Mucosa of gallbladder (tissue), 1 donor: ENCODE measurements at regions not wholly inside any gene's neighbourhood (a gene's known extent, or its start where the extent isn't known, plus 50 kb on each side); places are given as distances from the start of the nearest gene placed in this dataset.
"Not testable (repeated sequence)": the region's sequence is repeated elsewhere in the genome, so short reads cannot be mapped to it uniquely, and the experiment has no call there.

Source experiments
- DNase-seq: peaks from one replicate; pipeline ENCODE4 v3.0.0-alpha.2; 2020; ENCODE audit warnings: low spot score
- donor health status: DM: no; HTN: no; CAD: no.

- DNase-seq = not testable (repeated sequence)
Observed at GRCh38 chr17:6373599-6373998, 61.3 kb downstream of the AIPL1 start.

- no peak for DNase-seq
Observed at GRCh38 chr17:6366221-6366666, 68.7 kb downstream of the AIPL1 start.

- no peak for DNase-seq
Observed at GRCh38 chr17:6365200-6365943, 69.5 kb downstream of the AIPL1 start.

- no peak for DNase-seq
Observed at GRCh38 chr17:6361733-6362132, 73.2 kb downstream of the AIPL1 start.

- no peak for DNase-seq
Observed at GRCh38 chr17:6358131-6358530, 76.8 kb downstream of the AIPL1 start.

GRCh38 chr17:6356562-6356961, 78.4 kb downstream of the AIPL1 start:
- DNase-seq = no peak

GRCh38 chr17:6355196-6355595, 79.7 kb downstream of the AIPL1 start:
- no peak for DNase-seq

GRCh38 chr17:6352801-6353560, 81.9 kb downstream of the AIPL1 start:
- DNase-seq = no peak

GRCh38 chr17:6352016-6352415, 82.9 kb downstream of the AIPL1 start:
- DNase-seq = no peak

- DNase-seq = no peak
Observed at GRCh38 chr17:6350806-6351205, 84.1 kb downstream of the AIPL1 start.

- DNase-seq = no peak
Observed at GRCh38 chr17:6348891-6349290, 86.0 kb downstream of the AIPL1 start.

GRCh38 chr17:6347776-6348175, 87.1 kb downstream of the AIPL1 start:
- DNase-seq = no peak

GRCh38 chr17:6346986-6347385, 87.9 kb downstream of the AIPL1 start:
- no peak for DNase-seq

GRCh38 chr17:6346156-6346786, 88.7 kb downstream of the AIPL1 start:
- no peak for DNase-seq

- no peak for DNase-seq
Observed at GRCh38 chr17:6343736-6344135, 91.2 kb downstream of the AIPL1 start.

- no peak for DNase-seq
Observed at GRCh38 chr17:6343191-6343590, 91.7 kb downstream of the AIPL1 start.

GRCh38 chr17:6340708-6341107, 94.2 kb downstream of the AIPL1 start:
- no peak for DNase-seq

GRCh38 chr17:6334386-6334785, 100.5 kb downstream of the AIPL1 start:
- no peak for DNase-seq

- DNase-seq = no peak
Observed at GRCh38 chr17:6330936-6331335, 104.0 kb downstream of the AIPL1 start.

- no peak for DNase-seq
Observed at GRCh38 chr17:6328279-6328678, 106.6 kb downstream of the AIPL1 start.

GRCh38 chr17:6327007-6327406, 107.9 kb downstream of the AIPL1 start:
- no peak for DNase-seq

GRCh38 chr17:6326483-6326882, 108.4 kb downstream of the AIPL1 start:
- no peak for DNase-seq

GRCh38 chr17:6325741-6326140, 109.2 kb downstream of the AIPL1 start:
- DNase-seq = no peak
